B cell (primary cell): ENCODE measurements at regions not wholly inside any gene's neighbourhood (a gene's known extent, or its start where the extent isn't known, plus 50 kb on each side); places are given as distances from the start of the nearest gene placed in this dataset.

Source experiments
- CTCF ChIP-seq: fragments of 200-600 bp; IDR thresholded peaks from one replicate; pipeline ENCODE4 v1.8.0; 2022; ENCODE audit warnings: antibody characterized with exemption, mild to moderate bottlenecking
- EZH2 ChIP-seq: IDR thresholded peaks from 2 replicates; pipeline ENCODE4 v1.6.1; 2012; ENCODE audit warnings: borderline replicate concordance, low read depth, mild to moderate bottlenecking, moderate library complexity, low read length; ENCODE audit not compliant: insufficient read depth, poor library complexity, severe bottlenecking

- no peak for TF ChIP-seq EZH2
- no peak for TF ChIP-seq CTCF
Measured at GRCh38 chr13:104740641-104741222, 1674.5 kb upstream of the SLC10A2 start.
